HAP-1 (cell line): ENCODE measurements at regions not wholly inside any gene's neighbourhood (a gene's known extent, or its start where the extent isn't known, plus 50 kb on each side); places are given as distances from the start of the nearest gene placed in this dataset.
"Not testable (repeated sequence)": the region's sequence is repeated elsewhere in the genome, so short reads cannot be mapped to it uniquely, and the experiment has no call there.

Experiments
- DNase-seq, 2 experiments: peaks; one replicate each; pipeline ENCODE4 v3.0.0-alpha.2; 2016 to 2020; ENCODE audit warnings: low spot score in 2 of 2
- H3K27me3 ChIP-seq: fragments of 250-450 bp; sonication (Bioruptor Pico); 2 replicates; pipeline ENCODE4 v1.5.1; 2020; ENCODE audit warnings: low read depth, mild to moderate bottlenecking, moderate library complexity
- H3K36me3 ChIP-seq: fragments of 250-450 bp; sonication (Bioruptor Pico); replicated peaks from 2 replicates; pipeline ENCODE4 v1.5.1; 2020; ENCODE audit warnings: mild to moderate bottlenecking
- H3K4me1 ChIP-seq: fragments of 250-450 bp; sonication (Bioruptor Pico); 2 replicates; pipeline ENCODE4 v1.5.1; 2020; ENCODE audit warnings: mild to moderate bottlenecking
- H3K4me3 ChIP-seq: fragments of 250-450 bp; sonication (Bioruptor Pico); 2 replicates; pipeline ENCODE4 v1.5.1; 2020; ENCODE audit warnings: mild to moderate bottlenecking, moderate library complexity
- H3K9me3 ChIP-seq: fragments of 250-450 bp; sonication (Bioruptor Pico); 2 replicates; pipeline ENCODE4 v1.5.1; 2020; ENCODE audit warnings: mild to moderate bottlenecking, moderate library complexity
- in situ Hi-C: fragments of 300-500 bp; cut with MboI; formaldehyde crosslinking; loops from 3 replicates; pipeline ENCODE4 v1.14.3; 2020; ENCODE audit warnings: low sequenced_read_pairs, inconsistent platforms, mixed read lengths

DNA sequence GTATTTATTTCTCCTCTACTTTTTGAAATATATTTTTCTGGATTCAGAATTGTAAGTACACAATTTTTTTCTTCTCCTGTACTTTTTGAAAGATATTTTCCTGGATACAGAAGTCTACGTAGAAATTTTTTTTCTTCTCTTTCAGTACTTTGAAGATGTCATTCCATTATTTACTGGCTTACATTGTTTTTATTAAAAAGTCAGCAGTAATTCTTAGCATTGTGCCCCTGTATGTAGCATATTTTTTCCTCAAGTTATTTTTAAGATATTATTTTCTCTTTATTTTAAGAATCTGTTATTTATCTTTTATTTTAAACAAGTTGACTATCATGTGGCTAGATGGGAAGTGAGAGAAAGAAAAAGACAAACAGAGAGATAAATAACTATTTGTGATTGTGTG is 119.0 kb upstream of the NPSR1 start:
- no peaks in the 10 kb centered on the region for H3K9me3 ChIP-seq
- no peak overlapping the region for H3K4me3 ChIP-seq
- no peaks in the 10 kb centered on the region for H3K36me3 ChIP-seq
- H3K4me1 ChIP-seq, result no peaks in the 10 kb centered on the region
- H3K27me3 ChIP-seq, result no peaks in the 10 kb centered on the region
- in situ Hi-C loops, result no loop called here
- no peak for DNase-seq

DNA sequence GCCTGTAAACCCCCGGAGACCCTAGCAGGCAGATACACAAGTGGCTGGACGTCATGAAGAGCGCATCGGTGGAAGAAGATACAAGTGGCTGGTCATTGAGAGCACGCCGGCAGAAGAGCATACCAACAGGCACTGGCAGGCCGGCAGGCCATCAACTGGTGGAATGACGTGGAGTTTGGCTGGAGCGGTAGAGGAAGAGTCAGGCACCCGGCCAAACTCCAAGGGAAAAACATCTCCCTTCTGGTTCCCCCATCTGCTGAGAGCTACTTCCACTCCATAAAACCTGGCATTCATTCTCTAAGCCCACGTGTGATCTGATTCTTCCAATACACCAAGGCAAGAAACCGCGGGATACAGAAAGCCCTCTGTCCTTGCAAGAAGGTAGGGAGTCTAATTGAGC is 113.4 kb upstream of the NPSR1 start:
- no peaks in the 10 kb centered on the region for H3K36me3 ChIP-seq
- no peak overlapping the region for H3K4me3 ChIP-seq
- H3K27me3 ChIP-seq, result no peaks in the 10 kb centered on the region
- H3K4me1 ChIP-seq, result no peaks in the 10 kb centered on the region
- no peak for DNase-seq
- no peaks in the 10 kb centered on the region for H3K9me3 ChIP-seq
- in situ Hi-C loops, result no loop called here

DNA sequence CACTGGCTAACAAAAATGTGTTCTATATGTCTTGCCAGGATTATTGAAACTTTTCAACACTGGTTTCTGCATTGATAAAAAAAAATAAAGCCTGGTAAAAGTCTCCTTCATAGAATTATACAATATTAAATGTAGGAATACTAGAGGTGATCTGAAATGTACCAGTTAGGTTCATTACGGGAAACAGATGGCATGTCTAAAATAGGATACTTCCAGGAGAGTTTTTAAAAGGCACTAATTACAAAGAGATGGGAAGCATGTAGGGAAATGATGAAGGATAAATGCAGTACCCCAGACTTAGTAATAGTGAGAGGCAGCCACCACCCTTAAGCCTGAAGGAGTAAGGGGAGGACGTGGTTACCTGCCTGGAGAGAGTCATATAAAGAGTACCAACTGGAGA is 107.0 kb upstream of the NPSR1 start:
- in situ Hi-C loops, result no loop called here
- Histone ChIP-seq H3K9me3 (no peaks in the 10 kb centered on the region), H3K4me1 (no peaks in the 10 kb centered on the region), H3K36me3 (no peaks in the 10 kb centered on the region), H3K27me3 (no peaks in the 10 kb centered on the region), H3K4me3 (no peak overlapping the region)
- DNase-seq, result no peak

DNA sequence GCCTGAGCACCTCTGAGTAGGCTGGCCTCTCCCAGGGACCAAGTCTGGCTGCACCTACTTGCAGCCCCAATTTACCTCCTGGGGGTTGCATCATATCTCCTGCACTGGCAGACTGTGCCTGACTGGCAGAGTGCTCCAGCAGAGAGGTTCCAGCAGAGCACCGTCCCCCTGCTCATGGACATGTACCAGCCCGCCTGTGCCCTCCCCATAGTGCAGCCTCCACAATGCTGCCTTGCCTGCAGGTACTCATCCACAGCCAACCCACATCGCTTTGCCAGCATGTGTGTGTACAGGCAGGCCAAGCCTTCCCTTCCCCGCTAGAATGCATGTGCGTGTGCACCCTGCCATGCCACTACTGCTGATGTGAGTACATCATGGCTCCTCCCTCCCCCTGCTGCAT is 105.5 kb upstream of the NPSR1 start:
- Histone ChIP-seq H3K4me3 (no peak overlapping the region), H3K4me1 (no peaks in the 10 kb centered on the region), H3K9me3 (no peaks in the 10 kb centered on the region), H3K36me3 (no peaks in the 10 kb centered on the region), H3K27me3 (no peaks in the 10 kb centered on the region)
- no peak for DNase-seq
- in situ Hi-C loops, result no loop called here

DNA sequence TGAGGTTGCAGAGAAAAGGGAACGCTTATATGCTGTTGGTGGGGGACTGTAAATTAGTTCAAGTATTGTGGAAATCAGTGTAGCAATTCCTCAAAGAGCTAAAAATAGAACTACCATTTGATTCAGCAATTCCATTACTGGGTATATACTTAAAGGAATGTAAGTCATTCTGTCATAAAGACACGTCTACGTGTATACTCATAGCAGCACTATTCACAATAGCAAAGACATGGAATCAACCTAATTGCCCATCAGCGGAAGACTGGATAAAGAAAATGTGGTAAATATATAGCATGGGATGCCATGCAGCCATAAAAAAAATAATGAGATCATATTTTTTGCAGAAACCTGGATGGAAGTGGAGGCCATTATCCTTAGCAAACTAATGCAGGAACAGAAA is 100.0 kb upstream of the NPSR1 start:
- H3K27me3 ChIP-seq, result no peaks in the 10 kb centered on the region
- DNase-seq, result no peak
- H3K4me1 ChIP-seq, result no peaks in the 10 kb centered on the region
- H3K36me3 ChIP-seq, result no peaks in the 10 kb centered on the region
- no peaks in the 10 kb centered on the region for H3K9me3 ChIP-seq
- in situ Hi-C loops, result no loop called here
- no peak overlapping the region for H3K4me3 ChIP-seq

DNA sequence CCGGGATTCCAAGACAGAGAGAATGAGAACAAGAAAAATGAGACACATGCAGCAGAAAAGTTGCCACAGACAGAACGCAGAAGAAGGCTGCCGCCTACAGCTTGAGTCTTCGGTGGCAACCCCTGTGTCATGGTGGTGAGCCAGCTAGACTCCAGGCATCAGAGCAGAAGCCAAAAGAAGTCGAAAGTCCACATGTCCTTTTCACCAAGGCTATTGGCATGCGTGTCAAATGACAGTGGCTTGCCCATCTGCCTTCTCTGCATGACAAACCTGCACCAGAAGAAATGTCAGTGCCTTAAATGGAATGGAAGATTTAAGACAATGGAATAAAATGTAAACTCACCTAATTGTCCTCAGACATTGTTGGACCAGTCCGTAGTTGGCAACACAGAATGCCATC is 93.9 kb upstream of the NPSR1 start:
- Histone ChIP-seq H3K9me3 (no peaks in the 10 kb centered on the region), H3K36me3 (no peaks in the 10 kb centered on the region), H3K4me3 (no peak overlapping the region), H3K4me1 (no peaks in the 10 kb centered on the region), H3K27me3 (no peaks in the 10 kb centered on the region)
- in situ Hi-C loops, result no loop called here
- DNase-seq, result no peak

DNA sequence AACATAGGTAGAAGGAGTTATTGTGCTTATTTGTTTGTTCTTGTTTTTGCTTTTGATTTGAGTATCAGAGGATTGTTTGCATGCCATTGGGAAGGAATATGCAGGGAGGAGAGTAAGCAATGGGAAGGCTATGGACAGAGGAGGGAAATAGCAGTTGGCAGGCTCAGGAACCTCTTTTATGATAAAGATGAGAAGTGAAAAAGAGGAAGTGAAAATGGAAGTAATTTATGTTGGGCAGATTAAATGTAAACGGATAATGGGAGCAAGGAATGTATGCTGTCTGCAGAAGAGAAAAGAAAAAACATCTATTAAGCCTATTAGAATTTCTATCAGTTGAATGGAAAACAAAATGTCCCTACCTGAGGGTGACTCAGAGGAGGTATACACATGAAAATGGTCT is 90.1 kb upstream of the NPSR1 start:
- no peaks in the 10 kb centered on the region for H3K9me3 ChIP-seq
- no peak for DNase-seq
- no peaks in the 10 kb centered on the region for H3K36me3 ChIP-seq
- H3K27me3 ChIP-seq, result no peaks in the 10 kb centered on the region
- H3K4me3 ChIP-seq, result no peak overlapping the region
- H3K4me1 ChIP-seq, result no peaks in the 10 kb centered on the region
- in situ Hi-C loops, result no loop called here

DNA sequence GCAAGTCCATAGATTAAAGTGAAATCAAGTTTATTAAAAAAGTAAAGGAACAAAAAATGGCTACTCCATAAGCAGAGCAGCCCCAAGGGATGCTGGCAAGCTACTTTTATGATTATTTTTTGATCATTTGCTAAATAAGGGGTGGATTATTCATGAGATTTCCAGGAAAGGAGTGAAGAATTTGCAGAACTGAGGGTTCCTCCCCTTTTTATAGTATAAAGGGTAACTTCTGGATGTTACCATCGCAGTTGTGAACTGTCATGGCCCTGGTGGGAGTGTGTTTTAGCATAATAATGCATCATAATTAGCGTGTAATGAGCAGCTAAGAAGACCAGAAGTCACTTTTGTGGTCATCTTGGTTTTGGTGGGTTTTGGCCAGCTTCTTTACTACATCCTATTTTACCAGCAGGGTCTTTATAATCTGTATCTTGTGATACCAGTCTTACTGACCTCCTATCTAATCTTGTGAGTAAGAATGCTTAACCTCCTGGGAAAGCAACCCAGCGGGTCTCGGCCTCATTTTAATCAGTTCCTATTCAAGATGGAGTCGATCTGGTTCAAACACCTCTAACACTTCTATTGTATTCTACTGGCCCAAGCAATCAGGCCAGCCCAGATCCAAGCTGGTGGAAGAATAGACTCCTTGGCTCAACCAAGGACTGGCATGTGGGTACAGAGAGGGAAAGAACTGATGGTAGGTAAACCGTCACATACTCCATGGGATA is 87.9 kb upstream of the NPSR1 start:
- no peaks in the 10 kb centered on the region for H3K27me3 ChIP-seq
- H3K9me3 ChIP-seq, result no peaks in the 10 kb centered on the region
- H3K4me1 ChIP-seq, result no peaks in the 10 kb centered on the region
- in situ Hi-C loops, result no loop called here
- no peak for DNase-seq
- H3K4me3 ChIP-seq, result no peak overlapping the region
- H3K36me3 ChIP-seq, result no peaks in the 10 kb centered on the region

DNA sequence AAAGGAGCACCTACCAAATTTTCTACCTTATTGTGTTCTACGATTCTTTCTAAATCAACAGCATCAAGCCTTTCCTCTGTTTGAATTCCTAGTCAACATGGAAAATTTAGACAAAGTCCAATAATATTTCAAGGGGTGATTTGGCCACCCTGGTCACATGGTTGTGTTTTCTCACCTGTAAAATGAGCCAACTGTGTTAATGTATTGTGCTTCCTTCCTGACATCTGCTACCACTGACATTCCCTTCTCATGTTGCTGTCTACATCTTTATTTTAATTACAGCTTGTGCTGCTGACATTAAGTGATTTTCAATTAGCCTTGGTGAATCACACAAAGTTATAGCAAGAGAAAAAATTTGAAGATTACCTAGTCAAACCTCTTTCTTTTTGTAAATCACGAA is 83.0 kb upstream of the NPSR1 start:
- Histone ChIP-seq H3K4me1 (no peaks in the 10 kb centered on the region), H3K27me3 (no peaks in the 10 kb centered on the region), H3K9me3 (no peaks in the 10 kb centered on the region), H3K36me3 (no peaks in the 10 kb centered on the region), H3K4me3 (no peak overlapping the region)
- in situ Hi-C loops, result no loop called here
- no peak for DNase-seq

DNA sequence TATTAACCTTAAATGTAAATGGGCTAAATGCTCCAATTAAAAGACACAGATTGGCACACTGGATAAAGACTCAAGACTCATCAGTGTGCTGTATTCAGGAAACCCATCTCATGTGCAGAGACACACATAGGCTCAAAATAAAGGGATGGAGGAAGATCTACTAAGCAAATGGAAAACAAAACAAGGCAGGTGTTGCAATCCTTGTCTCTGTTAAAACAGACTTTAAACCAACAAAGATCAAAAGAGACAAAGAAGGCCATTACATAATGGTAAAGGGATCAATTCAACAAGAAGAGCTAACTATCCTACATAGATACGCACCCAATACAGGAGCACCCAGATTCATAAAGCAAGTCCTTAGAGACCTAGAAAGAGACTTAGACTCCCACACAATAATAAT is 80.1 kb upstream of the NPSR1 start:
- DNase-seq, in situ Hi-C loops, H3K36me3 ChIP-seq, H3K4me1 ChIP-seq, H3K4me3 ChIP-seq, H3K9me3 ChIP-seq, H3K27me3 ChIP-seq: not testable (repeated sequence)

DNA sequence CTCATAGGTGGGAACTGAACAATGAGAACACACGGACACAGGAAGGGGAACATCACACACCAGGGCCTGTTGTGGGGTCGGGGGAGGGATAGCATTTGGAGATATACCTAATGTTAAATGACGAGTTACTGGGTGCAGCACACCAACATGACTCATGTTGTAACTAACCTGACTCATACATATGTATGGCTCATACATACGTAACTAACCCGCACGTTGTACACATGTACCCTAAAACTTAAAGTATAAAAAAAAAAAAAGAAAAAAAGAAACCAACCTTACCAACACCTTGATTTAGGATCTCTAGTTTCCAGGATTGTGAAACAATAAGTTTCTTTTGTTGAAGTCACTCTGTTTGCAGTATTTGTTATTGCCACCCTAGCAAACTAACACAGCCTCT is 76.3 kb upstream of the NPSR1 start:
- H3K36me3 ChIP-seq, H3K4me3 ChIP-seq, in situ Hi-C loops, H3K9me3 ChIP-seq, DNase-seq, H3K4me1 ChIP-seq, H3K27me3 ChIP-seq: not testable (repeated sequence)

DNA sequence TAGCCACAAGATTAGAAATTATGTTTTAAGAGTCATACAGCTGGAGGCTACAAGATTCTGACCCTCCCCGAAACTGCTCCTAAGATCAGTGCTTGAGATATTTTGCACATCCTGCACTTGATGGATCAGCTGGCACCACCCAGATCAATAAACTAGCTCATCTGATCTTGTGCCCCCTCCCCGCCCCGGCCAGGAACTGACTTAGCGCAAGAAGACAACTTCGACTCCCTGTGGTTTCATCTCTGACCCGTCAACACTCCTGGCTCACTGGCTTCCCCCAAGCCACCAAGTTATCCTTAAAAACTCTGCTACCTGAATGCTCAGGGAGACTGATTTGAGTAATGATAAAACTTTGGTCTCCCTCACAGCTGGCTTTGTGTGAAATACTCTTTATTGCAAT is 73.5 kb upstream of the NPSR1 start:
- in situ Hi-C loops, result no loop called here
- no peak for DNase-seq
- Histone ChIP-seq H3K4me3 (no peak overlapping the region), H3K9me3 (no peaks in the 10 kb centered on the region), H3K4me1 (no peaks in the 10 kb centered on the region), H3K36me3 (no peaks in the 10 kb centered on the region), H3K27me3 (no peaks in the 10 kb centered on the region)

DNA sequence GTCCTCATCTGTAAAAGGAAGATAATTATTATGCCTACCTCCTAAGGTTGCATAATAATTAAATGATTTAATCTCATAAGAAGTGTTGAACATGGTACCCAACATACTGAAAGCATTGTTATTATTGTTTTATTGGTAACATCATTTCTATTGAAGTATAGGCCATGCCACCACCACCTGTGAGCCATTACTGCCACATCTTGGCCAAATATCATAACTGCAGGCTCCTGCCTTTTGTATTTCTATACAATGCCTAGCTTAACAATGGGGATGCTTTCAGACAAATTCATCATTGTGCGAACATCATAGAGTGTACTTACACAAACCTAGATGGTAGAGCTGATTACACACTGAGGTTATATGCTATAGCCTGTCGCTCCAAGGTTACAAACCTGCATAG is 61.1 kb upstream of the NPSR1 start:
- Histone ChIP-seq H3K4me1 (no peaks in the 10 kb centered on the region), H3K9me3 (no peaks in the 10 kb centered on the region), H3K27me3 (no peaks in the 10 kb centered on the region), H3K4me3 (no peak overlapping the region), H3K36me3 (no peaks in the 10 kb centered on the region)
- no peak for DNase-seq
- in situ Hi-C loops, result no loop called here

DNA sequence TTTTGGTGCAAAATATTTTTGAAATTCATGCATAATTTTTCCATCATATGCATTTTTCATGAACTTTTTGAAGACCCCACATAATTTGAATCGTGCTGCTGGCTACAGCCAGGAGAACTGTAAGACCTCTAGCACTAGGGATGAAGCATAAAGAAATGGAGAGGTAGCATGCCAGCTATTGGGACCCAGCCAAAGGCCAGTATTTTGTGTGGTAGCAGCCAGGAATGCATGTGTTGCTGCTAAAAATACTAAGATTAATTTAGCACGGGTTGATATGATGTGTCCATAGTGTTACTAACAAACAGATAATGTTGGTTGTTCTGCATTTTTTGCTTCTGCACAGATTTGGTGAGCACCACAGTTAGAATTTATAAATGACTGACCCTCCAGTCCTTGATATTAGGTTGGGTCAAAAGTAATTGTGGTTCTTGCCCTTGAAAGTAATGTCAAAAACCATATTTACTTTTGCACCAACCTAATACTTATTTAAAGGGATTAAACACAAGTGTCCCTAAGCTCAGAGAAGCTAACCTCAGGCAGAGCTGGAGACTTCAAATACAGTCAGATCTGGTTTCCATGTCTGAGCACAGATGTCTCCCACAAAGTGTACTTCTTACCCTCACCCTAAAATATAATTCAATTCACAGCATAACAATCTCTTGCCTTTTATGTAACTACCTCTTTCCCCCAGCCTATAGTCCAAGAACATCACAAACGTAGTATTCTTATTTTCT is 54.1 kb upstream of the NPSR1 start:
- H3K4me1 ChIP-seq, result no peaks in the 10 kb centered on the region
- no peak overlapping the region for H3K4me3 ChIP-seq
- no peaks in the 10 kb centered on the region for H3K9me3 ChIP-seq
- in situ Hi-C loops, result no loop called here
- DNase-seq, result no peak
- no peaks in the 10 kb centered on the region for H3K27me3 ChIP-seq
- H3K36me3 ChIP-seq, result no peaks in the 10 kb centered on the region
